Cardiac fibroblast (primary cell): ENCODE measurements at regions not wholly inside any gene's neighbourhood (a gene's known extent, or its start where the extent isn't known, plus 50 kb on each side); places are given as distances from the start of the nearest gene placed in this dataset.

ENCODE experiments used
- DNase-seq, 2 donors: peaks; one replicate each; pipeline versions ENCODE4 v3.0.0 to v3.0.0-alpha.2; 2010; ENCODE audit warnings: low read depth in 2 of 2
- H3K4me3 ChIP-seq, 2 donors: replicated peaks in 1 of 2; 1 replicate in 1 of 2; 2 replicates in 1 of 2; pipeline ENCODE4 v1.5.1; 2011; ENCODE audit warnings: low read depth in 2 of 2, low read length in 2 of 2, mild to moderate bottlenecking in 2 of 2, moderate library complexity in 1 of 2
- TF ChIP-seq, protein P1 (sequence below): IDR thresholded peaks from one replicate; pipeline ENCODE4 v1.5.1; 2011; ENCODE audit warnings: low read depth, mild to moderate bottlenecking, low read length, inconsistent platforms

DNA sequence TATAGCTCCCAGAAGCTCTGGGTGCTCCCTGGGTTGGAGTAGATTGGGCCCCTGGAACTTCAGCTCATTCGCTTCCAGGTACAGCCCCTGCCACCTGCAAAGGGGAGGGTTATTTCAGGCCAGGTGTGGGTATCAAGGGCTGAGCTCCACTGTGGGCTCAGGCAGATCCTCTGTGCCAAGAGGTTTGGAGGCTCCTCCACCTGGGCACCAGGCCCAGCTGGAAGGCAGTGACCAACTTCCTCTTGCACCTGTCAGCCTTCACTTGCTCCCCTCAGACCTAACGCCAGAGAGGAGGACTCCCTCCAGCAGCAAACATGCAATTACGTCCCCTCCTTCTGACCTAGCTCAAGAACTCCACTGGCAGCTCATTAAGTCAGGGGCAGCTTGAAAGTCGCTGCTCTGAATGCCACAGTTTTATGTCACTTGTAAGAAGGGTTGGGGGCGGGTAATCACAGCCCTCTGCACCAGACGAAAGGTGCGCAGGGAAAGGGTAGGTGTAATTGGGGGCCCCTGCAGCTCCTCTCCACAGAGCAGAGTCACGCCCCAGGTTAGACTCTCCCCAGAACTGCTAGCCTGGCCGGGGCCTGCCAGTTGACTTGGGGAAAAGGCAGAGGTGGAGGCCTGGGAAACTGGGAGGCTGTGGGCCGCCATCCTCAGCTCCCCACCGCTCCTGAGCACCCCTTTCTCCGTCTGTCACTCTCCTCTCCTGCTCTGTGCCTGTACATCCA lies 125.0 kb upstream of the TMPRSS2 start:
- TF ChIP-seq, protein P1, sequence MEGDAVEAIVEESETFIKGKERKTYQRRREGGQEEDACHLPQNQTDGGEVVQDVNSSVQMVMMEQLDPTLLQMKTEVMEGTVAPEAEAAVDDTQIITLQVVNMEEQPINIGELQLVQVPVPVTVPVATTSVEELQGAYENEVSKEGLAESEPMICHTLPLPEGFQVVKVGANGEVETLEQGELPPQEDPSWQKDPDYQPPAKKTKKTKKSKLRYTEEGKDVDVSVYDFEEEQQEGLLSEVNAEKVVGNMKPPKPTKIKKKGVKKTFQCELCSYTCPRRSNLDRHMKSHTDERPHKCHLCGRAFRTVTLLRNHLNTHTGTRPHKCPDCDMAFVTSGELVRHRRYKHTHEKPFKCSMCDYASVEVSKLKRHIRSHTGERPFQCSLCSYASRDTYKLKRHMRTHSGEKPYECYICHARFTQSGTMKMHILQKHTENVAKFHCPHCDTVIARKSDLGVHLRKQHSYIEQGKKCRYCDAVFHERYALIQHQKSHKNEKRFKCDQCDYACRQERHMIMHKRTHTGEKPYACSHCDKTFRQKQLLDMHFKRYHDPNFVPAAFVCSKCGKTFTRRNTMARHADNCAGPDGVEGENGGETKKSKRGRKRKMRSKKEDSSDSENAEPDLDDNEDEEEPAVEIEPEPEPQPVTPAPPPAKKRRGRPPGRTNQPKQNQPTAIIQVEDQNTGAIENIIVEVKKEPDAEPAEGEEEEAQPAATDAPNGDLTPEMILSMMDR = no peak
- DNase-seq = no peak
- H3K4me3 ChIP-seq = no peak overlapping the region

DNA sequence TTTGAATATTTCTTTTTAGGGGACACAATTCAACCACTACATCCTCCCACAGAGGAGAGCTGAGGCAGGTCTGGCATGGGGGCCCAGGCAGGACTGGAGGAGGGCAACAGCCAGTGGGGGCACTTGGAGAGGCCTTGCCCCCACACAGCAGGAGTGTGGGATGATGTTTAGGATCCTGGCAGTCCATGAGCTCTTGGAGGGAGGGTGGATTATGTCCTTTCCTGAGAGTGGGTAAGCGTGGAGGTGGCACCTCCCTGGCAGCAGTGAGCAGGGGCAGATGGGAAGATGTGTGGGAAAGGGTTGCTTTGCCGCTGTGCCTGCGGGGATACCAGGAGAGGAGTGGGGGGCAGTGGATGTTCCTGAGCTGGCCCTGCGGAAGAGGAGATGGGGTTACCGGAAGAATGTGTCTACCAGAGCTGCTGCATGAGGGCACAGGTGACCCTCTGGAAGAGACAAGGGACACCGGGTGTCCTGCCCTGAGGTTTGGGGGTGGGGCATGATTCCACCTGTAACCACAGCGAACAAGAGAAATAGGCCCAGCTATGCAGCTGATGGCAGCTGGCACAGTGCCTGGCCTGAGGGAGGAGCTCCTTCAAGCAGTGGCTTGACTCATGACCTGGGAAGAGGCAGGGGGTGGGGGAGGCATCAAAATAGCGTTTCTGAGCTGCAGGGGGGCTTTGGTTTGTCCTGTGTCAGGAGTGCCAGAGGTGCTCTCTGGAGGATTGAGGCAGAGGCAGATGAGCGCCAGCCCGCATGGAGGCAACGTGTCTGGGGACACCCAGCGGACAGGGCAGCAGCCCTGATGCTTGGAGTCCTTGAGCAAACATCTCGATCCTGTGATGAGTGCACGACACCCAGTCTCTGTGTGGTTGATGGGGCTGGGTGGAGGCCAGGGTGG lies 123.9 kb upstream of the TMPRSS2 start:
- TF ChIP-seq, protein P1 = no peak
- H3K4me3 ChIP-seq = no peak overlapping the region
- DNase-seq = peak; percentile 48 to 65

DNA sequence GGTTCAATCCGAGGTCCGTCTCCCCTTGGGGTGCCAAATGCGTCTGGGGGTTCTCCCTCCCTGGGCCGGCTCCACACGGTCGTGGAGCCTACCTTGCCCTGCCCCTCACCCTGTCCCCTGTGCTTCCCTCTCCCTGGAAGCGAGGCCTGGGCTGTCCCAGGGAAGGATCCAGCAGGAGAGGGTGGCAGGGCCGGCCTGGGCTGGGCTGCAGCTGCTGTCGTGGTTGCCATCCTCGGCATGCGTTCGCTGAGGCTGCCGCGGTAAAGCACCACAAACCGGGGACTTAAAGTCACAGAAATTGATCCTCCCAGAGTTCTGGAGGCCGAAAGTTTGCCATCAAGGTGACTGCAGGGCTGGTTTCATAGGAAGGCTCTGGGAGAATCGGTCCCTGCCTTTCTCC lies 123.0 kb upstream of the TMPRSS2 start:
- TF ChIP-seq, protein P1 = no peak
- no peak for DNase-seq

DNA sequence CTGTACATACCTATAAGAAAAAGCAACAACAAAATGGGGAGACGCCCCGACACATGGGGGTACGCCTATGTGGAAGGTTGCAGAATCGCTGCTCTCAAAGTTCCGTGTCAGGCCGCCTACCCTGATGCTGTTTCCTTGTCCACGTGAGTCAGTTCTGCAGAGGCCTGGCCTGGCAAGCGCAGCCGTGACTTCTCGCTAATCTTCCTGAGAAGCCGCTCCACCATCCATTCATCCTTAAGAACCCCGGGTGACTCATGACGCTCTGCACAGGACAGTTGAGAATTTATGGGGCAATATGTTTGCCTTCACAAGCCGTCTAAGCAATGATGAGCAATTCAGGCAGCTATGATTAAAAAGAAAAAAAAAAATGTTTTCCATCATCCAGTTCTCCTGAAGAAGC lies 122.3 kb upstream of the TMPRSS2 start:
- TF ChIP-seq, protein P1 = no peak
- peak; percentile 99 to 100 for DNase-seq
- H3K4me3 ChIP-seq = no peak overlapping the region

More for the DNA sequence above, 123.0 kb upstream of the TMPRSS2 start:
- no peak overlapping the region for H3K4me3 ChIP-seq

DNA sequence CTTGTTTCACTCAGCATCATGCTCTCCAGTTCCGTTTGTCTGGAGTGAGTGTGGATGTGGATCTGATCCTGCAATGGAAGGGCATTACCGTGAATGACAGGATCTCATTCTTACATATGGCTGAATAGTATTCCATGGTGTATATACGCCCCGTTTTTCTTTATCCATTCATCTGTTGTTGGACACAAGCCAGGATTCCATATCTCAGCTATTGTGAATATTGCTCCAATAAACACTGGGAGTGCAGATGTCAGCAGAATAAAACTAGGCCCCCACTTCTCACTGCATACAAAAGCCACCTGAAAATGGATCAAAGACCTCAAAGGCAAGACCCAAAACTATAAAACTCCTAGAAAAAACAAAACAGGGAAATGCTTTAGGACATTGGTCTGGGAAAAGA lies 120.3 kb upstream of the TMPRSS2 start:
- DNase-seq = no peak
- TF ChIP-seq, protein P1 = no peak
- H3K4me3 ChIP-seq = no peak overlapping the region

DNA sequence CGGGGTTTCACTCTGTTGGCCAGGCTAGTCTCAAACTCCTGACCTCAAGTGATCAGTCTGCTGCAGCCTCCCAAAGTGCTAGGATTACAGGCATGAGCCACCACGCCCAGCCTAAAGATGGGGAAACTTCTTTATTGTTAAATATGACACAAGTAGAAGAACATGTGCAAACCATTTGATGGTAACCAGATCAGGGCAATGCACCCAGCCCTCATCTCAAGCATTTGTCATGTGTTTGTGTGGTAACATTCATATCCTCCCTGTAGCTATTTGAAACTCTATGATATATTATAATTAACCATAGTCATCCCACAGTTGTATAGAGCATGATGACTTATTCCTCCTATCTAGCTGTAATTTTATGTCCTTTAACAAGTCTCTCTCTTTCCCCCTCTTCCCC lies 119.5 kb upstream of the TMPRSS2 start:
- DNase-seq = peak; percentile 23 to 47
- TF ChIP-seq, protein P1 = no peak
- H3K4me3 ChIP-seq = no peak overlapping the region
